HG03558 (cell line): ENCODE measurements at regions not wholly inside any gene's neighbourhood (a gene's known extent, or its start where the extent isn't known, plus 50 kb on each side); places are given as distances from the start of the nearest gene placed in this dataset.

Experiments used
- ATAC-seq: cut with Tn5 transposase; IDR thresholded peaks from one replicate; pipeline ENCODE4 v1.9.1; 2021; ENCODE audit warnings: moderate number of reproducible peaks; ENCODE audit not compliant: unreplicated experiment; ENCODE audit errors: extremely low read depth

- ATAC-seq, result peak; percentile 90
Observed at GRCh38 chr2:160666154-160667060, 172.8 kb upstream of the RBMS1 start.

- no peak for ATAC-seq
Observed at GRCh38 chr2:160667811-160668210, 174.2 kb upstream of the RBMS1 start.

- ATAC-seq, result no peak
Observed at GRCh38 chr2:160670618-160671017, 177.0 kb upstream of the RBMS1 start.

- no peak for ATAC-seq
Observed at GRCh38 chr2:160672211-160672610, 178.6 kb upstream of the RBMS1 start.

GRCh38 chr2:160674146-160674750 is 180.6 kb upstream of the RBMS1 start:
- no peak for ATAC-seq

- no peak for ATAC-seq
Observed at GRCh38 chr2:160679686-160680085, 186.1 kb upstream of the RBMS1 start.

- ATAC-seq, result no peak
Observed at GRCh38 chr2:160680294-160680693, 186.7 kb upstream of the RBMS1 start.

- no peak for ATAC-seq
Observed at GRCh38 chr2:160680974-160681373, 187.4 kb upstream of the RBMS1 start.

GRCh38 chr2:160683206-160683605 is 189.6 kb upstream of the RBMS1 start:
- ATAC-seq, result no peak

GRCh38 chr2:160687629-160688028 is 194.0 kb upstream of the RBMS1 start:
- no peak for ATAC-seq

GRCh38 chr2:160689441-160689840 is 195.8 kb upstream of the RBMS1 start:
- no peak for ATAC-seq

- no peak for ATAC-seq
Observed at GRCh38 chr2:160694221-160694620, 200.6 kb upstream of the RBMS1 start.

- ATAC-seq, result no peak
Observed at GRCh38 chr2:160694631-160695030, 201.0 kb upstream of the RBMS1 start.

GRCh38 chr2:160695402-160696086 is 201.9 kb upstream of the RBMS1 start:
- ATAC-seq, result no peak

GRCh38 chr2:160696087-160696452 is 202.5 kb upstream of the RBMS1 start:
- no peak for ATAC-seq

- no peak for ATAC-seq
Observed at GRCh38 chr2:160697817-160698216, 204.2 kb upstream of the RBMS1 start.

GRCh38 chr2:160700021-160700814 is 206.6 kb upstream of the RBMS1 start:
- no peak for ATAC-seq

GRCh38 chr2:160701822-160702221 is 208.2 kb upstream of the RBMS1 start:
- ATAC-seq, result no peak

- ATAC-seq, result no peak
Observed at GRCh38 chr2:160702754-160703153, 209.1 kb upstream of the RBMS1 start.
